ENCODE measurements at regions not wholly inside any gene's neighbourhood (a gene's known extent, or its start where the extent isn't known, plus 50 kb on each side); places are given as distances from the start of the nearest gene placed in this dataset.
"Not testable (repeated sequence)": the region's sequence is repeated elsewhere in the genome, so short reads cannot be mapped to it uniquely, and the experiment has no call there.

DNA sequence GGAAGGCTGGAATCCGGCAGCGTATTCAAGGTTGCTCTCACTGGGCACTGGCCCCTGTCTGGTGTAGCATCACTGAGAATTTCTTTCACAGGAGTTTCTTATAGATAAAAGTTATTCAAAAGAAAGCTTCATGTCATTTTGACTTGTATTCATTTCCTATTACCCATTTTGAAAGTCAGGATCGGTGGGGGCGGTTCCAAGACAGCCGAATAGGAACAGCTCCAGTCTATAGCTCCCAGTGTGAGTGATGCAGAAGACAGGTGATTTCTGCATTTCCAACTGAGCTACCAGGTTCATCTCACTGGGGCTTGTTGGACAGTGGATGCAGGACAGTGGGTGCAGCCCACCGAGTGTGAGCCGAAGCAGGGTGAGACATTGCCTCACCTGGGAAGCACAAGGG, 51.5 kb upstream of the CDC42EP3 start:
- DNase-seq, result not testable (repeated sequence)

DNA sequence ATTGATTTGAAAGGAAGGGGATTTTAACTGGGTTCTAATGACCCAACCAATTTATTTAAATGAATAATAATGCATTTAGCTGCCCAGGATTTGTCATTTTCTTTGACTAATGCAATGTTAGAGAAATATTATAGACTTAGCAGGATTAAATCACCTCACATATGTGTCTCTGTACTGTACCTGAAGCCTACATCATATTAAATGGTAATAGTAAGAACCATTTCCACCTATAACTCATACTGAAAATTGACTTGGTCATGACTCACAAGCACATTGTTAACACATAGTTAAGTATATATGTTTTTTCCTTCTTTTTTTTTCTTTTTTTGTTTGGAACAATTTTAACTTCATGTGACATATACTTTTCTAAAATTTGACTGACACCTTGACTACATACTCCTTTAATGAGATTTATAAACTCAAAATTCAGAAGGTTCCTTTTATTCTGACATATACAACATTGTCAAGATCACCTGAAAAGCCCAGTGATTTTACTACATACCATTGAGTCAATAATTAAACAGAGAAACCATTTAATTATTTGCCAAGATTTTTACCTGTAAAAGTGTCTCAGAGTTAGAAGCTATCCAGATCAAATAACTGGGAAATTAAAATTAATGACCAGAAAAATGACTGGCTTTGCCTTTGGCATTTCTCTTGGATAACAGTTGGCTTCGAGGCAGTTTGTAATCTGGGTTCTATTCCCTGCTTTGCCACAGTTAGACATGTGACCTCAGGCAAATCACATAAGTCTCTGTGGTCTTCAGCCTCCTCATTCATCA, 58.8 kb upstream of the CDC42EP3 start:
- no peak for DNase-seq

DNA sequence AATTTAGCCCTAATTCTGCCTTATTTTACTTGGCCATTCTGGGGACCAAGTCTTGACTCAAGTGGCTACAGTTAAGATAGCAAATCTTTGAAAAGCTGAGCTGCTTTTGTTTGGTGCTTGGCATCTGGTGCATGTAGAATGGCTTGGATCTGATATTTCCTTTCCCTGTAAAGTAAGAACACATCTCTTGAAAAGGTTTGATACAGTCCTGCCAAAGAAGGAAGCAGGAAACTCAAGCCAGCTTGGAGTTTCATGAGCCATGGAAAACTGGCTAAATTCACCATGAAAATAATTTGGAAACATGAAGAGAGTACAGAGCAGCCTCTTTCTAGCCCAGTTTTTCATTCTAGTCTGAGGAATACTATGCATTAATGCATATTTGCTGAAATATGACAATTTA, 61.0 kb upstream of the CDC42EP3 start:
- not testable (repeated sequence) for DNase-seq

DNA sequence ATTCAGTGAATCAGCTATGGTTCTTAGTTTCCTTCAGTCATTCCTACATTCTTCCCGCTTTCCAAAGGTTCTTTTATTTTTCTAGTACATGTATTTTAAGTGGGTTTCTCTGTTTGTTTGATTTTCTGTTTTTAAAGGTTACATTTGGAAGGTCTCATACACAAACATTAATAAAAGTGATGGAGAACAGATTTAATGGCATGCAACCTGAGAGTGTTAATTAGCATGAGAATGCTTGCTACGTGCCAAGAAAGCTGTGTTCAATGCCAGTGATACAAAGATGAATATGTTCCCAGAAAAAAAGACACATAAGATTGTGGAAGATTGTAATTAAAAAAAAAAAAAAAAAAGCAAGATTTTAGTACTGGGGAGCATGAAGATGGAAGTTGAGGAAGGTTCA, 61.8 kb upstream of the CDC42EP3 start:
- no peak for DNase-seq

DNA sequence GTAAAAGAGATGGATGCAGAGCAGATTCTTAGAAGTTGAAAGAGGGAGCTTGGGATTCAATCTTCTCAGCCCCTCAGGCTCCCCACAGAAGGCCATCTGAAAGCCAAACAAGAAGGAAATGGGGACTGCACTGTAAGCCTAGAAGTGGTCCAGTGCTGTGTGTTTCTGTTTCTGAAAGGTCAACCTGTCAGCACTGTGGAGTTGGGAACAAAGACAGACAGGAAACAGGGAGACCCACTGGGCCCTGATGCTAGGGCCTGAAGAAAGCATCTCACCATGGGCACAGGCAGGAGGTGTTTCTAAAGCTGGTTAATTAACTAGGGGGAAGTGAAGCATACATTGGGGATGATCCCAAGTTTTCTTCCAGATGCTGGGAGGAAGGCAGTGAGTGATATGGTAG, 62.5 kb upstream of the CDC42EP3 start:
- DNase-seq, result not testable (repeated sequence)

DNA sequence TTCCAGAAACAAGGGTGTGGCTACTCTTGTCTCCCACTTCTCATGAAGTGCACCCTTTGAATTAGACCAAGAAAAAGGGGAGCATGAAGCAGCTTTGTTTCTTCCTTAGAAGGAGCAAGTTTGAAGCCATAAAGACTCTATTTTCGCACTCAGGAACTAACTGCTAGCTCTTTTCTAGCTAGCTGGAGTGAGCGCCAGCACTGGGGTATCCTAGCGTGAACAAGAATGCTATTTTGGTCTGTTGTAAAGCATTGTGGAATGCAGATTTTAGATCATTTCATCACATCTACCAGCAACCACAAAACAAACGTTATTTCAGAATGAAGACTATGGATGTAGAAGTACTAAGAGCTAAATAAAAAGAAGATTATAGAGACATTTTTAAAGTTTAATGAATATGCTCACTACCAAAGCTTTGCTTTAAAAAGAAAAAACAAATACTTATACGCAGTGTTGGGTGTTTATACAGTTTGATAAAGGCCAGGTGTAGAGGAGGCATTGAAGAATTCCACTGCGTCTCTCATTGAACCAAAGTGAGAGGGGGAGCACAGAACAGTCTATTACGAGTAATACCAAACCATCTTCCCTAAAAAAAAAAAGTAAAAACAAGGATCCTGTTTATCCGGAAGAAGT, 63.6 kb upstream of the CDC42EP3 start:
- DNase-seq, result not testable (repeated sequence)

DNA sequence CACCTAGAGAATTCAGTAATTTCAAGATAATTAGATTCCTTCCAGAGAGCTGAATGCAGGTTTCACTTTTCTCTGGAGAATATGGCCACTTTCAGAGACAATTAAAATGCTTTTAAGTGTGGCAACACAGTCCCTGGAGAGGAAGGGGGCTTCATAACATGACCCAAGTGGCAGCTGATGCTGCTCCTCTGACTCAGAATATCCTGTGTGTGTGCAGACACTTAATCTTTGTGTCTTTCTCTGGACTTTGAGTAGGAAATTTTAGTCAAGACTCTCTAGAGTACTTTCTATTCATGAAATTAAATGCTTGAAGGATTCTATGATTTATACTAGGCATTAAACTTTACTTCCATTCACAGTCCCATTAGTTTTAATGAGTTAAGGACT, 64.1 kb upstream of the CDC42EP3 start:
- not testable (repeated sequence) for DNase-seq

DNA sequence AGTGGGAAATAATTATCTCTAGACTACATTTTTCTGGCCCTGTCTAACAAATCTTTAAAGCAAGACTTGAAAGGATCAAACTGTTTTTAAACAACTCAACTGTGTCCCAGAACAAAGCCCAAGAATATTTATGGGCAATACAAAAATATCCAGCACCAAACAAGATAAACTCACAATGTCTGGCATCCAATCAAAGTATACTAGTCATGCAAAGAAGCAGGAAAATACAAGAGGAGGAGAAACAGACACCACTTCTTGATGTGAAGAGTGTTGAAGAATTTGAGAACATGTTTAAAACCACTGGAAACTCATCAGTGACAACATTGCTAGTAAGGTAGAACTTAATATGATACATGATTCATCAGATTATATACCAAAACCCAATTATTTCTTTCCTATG, 66.1 kb upstream of the CDC42EP3 start:
- DNase-seq, result no peak

DNA sequence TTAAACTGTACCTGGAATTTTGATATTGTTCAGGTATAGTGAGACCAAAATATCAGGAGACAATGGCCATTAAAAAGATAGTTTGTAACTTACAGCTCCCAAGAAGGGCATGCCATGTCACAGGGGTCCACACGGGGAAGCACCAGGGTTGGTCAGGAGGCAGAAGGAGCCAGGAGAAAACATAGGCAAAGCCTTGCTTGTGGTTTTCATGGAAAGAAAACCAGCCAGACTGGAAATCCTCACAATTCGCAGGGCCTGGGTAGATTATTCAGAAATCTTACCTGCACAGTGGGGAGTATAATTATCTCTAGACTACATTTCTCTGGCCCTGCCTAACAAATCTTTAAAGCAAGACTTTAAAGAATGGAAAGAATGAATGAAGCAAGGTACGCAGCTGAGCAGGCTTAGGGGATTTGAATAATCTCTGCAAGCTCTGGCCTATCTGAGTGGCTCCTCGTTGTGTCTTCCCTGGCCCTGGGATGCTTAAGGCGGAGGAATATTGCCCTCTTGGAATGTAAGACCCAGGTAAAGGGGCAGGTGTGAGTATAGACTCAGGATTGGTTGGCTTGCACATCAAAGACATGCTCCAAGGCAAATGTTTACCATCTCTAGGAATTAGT, 66.9 kb upstream of the CDC42EP3 start:
- DNase-seq, result no peak

DNA sequence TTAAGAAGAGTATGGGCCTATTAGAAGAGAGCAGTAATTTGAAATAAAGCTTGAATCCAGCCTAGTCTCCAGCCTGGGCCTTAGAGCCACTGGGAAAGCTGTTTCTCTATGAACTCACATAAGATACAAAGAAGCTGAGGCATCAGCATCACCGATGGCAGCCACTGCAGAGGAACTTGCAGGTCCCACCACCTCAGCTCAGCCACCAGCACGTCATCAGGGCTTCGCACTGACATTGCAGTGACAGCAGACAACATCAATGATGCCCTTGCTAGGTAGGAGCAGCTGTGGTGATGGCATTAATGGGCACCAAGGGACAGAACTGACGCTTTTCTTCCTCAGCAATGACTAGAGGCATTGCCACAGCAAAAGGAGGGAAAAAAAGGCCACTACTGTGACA, 67.7 kb upstream of the CDC42EP3 start:
- DNase-seq, result no peak

DNA sequence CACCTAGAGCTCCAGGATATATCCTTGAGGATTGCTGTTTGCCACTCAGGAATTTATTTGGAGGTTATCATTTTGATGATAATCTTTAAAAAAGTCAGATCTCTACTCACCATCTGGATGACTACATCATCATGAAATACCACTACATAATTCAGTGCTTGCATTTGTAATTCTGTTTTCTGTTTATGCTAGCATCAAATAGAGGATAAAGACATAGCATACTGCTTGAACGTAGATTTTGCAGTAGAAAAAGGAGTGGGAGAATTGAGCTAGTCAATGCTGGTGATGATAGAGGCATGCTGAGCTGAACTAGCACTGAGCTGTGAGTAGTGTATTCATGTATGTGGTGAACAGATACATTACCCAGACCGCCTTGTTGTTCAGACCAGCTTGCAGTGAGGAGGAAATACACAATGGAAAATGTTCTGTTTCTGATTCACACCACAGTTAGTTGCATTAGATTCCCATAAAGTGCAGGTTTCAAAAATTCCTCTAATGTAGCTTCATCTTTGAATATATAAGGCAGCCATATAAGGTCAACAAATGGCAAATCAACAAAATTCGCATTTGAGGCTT, 68.8 kb upstream of the CDC42EP3 start:
- DNase-seq, result no peak

DNA sequence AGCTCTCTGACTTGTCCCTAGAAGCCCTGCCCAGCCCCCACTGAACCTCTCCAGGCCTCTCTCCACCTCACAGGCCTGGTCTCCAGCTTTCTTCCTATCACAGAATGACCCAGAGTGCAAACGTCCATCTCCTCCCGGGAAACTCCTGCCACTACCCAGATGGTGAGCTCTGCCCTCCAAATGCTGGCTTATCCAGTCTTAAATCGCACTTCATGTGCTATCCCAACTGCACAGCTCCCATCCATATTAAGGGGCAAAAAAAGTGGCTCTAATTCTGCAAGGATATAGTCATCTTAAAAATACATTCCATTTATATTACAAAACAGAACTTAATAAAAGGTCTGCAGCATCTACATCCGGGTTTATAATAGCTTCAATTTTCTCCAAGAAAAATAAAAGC, 70.8 kb upstream of the CDC42EP3 start:
- no peak for DNase-seq

DNA sequence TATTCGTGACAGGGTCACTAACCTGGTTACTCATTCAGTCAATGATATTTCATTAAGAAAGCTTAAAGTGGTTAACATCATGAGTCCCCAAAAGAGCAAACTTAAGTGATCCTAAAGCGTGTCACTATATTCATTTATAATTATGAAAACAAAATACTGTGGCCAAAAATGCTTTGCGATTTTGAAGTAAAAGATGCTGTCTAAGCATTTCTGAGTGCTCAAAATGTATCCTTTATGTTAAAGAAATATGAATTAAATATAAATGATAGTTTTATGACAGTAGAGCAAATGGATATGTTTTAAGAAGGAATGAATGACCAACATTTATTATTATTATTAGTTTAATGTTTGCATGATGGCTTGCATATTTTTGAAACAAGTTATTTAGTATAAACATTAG, 72.6 kb upstream of the CDC42EP3 start:
- DNase-seq, result no peak

DNA sequence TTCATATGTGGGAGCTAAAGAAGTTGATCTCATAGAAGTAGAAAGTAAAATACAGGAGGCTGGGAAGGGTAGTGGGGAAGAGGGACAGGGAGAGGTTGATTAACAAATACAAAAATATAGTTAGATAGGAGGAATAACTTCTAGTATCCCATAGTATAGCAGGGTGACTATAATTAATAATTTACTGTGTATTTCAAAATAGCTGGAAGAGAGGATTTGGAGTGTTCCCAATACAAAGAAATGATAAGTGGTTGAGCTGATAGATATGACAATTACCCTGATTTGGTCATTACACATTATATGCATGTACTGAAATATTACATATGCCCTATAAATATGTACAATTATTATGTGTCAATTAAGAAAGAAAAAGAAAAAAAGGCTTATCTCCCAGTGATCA, 73.5 kb upstream of the CDC42EP3 start:
- not testable (repeated sequence) for DNase-seq

DNA sequence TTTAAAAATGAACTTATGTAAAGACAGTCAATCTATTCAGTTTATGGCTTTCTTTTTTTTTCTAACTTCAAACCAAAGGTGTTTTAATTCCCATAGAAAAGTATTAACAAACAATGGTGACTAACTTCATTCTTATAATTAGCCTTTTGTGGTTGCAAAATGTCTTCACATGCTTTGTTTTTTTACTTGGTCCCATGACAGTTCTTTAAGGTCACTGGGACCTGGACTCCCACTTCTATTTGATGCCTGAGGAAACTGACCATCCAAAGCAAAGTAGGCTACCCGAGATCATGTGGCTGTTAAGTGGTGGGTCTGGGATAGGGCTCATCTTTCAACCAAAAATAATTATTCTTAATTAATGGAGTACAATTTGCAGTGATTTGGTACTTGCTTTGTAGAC, 74.6 kb upstream of the CDC42EP3 start:
- DNase-seq, result not testable (repeated sequence)

DNA sequence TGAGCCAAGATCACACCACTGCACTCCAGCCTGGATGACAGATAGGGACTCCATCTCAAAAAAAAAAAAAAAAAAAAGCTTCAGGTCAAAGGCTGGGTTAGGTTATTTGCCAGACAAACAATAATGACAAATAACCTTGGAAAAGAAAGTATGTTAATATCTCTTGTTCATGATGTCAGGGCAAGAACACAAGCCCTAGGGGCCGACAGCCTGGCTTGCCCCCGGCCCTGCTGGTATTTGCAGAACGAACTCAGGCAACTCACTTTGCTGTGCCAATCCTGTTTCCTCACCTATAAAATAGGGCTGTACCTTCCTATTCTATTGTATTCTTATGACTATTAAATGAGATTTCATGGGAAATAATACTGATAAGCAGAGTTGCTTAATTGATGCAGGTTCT, 75.4 kb upstream of the CDC42EP3 start:
- DNase-seq, result no peak

DNA sequence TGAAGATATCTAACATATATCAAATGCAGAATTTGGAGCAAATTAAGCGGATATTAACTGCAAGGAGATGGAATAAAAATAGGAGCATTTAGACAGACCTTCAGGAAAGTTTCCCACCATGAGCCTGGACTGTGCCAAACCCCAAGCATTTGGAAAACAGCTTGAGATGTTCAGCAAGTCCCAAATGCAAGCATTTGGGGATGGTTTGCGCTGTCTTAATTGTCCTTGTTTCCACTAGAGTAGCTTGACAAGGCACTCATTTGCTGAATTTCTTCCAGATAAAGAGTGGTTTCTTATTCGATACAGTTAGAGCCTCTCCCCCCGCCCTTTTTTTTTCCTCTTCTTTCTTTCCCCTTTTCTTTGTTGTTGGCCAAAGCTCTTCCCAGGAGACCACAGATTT, 77.1 kb upstream of the CDC42EP3 start:
- DNase-seq, result no peak

DNA sequence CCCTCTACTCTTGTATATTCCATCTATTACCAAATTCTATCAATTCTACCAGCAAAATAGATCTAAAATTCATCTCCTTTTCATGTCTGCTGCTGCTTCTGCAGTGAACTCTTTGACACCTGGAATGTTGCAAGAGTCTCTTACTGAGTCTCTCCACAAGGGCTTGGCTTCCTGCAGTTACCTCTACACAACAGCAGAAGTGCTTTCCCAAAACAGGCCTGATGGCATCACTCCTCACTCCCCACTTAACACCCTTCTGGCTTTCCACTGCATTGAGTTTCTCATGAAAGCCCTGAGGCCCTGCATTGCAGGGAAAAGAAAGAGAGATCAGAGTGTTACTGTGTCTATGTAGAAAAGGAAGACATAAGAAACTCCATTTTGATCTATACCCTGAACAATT, 78.8 kb upstream of the CDC42EP3 start:
- not testable (repeated sequence) for DNase-seq

DNA sequence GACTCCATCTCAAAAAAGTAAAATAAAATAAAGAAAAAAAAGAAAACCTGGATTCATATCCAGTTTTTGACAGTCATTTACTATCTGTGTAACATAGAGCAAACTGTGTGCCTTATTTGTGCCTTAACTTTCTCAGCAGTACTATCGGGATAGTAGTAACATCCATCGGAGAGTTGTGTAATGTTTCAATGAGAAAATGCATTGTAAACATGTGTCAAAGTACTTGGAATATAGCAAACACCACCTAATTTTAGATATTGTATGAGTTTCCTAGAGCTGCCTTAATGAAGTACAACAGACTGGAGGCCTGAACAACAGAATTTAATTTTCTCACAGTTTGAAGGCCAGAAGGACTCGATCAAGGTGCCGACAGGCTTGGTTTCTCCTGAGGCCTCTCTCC, 81.3 kb upstream of the CDC42EP3 start:
- no peak for DNase-seq

DNA sequence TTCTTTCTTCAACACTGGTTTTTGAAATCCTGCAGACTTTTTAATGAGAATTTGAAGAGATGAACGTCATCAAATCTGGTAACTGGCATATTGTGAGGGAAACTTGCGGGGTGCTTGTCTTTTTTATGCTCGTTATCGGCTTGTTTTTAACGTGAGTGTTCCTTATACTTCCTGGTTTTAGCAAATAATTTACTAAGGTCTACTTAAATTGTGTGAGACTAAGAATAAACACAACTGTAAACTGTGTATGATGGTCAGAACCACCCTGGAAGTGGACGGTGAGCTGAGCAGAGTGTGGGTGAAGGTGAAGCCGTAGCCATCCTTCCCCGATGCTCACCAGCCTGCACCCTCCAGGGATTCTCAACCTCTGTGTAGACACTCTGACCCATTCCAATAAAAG, 82.3 kb upstream of the CDC42EP3 start:
- no peak for DNase-seq

DNA sequence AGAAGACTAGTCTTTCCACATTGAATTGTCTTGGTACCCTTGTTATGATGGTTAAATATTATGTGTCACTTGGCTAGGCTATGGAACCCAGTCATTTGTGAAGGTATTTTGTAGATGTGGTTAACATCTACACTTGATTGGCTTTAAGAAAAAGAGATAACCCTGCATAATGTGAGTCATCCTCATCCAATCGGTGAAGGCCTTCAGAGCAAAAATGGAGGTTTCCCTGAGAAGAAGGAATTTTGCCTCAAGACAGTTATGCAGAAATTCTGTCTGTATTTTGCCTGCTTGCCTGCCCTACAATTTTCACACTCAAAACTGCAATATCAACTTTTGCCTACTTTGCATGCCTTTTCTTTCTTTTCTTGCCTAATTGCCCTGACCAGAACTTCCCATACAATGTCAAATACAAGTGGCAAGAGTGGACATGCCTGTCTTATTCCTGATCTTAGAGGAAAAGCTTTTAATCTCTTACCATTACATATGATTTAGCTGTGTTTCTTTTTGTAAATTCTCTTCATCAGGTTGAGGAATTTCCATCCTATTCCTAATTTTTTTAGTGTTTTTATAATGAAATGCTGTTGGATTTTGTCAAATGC, 84.6 kb upstream of the CDC42EP3 start:
- not testable (repeated sequence) for DNase-seq

DNA sequence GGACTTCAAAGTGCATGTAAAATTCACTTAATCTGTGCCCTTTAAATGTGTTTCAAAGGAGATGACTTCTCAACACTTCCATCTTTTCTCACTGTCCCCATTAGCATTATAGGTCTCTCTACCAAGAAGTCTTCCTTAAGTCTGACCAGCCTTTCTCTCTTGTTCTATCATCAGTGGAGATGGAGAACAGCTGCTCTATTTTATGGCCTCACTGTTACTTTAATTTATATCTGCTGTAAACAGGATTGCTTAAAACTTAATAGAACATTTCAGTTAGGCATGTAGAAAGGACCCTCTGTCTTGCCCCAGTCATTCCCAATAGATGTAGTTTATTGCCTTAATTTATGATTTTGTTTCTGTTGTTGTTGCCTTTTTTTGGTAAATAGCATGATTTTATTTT, 86.0 kb upstream of the CDC42EP3 start:
- not testable (repeated sequence) for DNase-seq

DNA sequence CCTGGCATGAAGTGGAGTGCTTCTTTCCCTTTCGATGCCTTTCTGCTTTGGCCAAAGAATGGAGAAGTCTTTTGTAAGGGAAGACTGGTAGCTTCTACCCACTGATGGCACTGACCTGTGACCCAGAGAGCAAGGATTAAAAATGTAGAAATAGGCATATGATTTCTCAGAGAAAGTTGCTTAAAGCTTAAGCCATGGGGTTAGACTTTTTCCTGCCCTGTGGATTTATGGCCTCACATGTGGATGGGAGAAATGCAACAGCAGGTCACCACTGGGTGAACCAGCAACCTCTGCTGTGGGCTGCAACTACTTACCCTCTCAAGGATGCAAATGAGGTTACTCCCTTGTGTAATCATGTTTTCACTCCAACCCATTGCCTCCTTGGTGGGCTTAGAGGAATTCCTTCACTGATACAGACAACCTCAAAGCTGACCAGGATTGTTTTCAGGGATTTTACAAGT, 86.7 kb upstream of the CDC42EP3 start:
- not testable (repeated sequence) for DNase-seq

Data from stimulated activated CD4-positive, alpha-beta T cell treated with anti-CD3 and anti-CD28 coated beads, Interleukin-2, amount 100 ng/mL, for 48 hours (primary cell).